ENCODE measurements at regions not wholly inside any gene's neighbourhood (a gene's known extent, or its start where the extent isn't known, plus 50 kb on each side); places are given as distances from the start of the nearest gene placed in this dataset.

- no peaks in the 10 kb centered on the region for H3K9me1 ChIP-seq (replicated peaks; ENCODE audit: control insufficient read depth, extremely low read depth, insufficient read depth, low read length)
- no peaks in the 10 kb centered on the region for H3K27me3 ChIP-seq (ENCODE audit: control insufficient read depth in 2 of 2, insufficient read depth in 2 of 2, low read length in 2 of 2)
- H3K4me2 ChIP-seq (ENCODE audit: insufficient read depth, low read length): no peak overlapping the region
- FAIRE-seq: no peak
- H4K20me1 ChIP-seq (replicated peaks; ENCODE audit: control insufficient read depth, extremely low read depth, insufficient read depth, low read length): no peaks in the 10 kb centered on the region
- no peak overlapping the region for H3K27ac ChIP-seq (ENCODE audit: insufficient read depth, low read depth, low read length)
- dilution Hi-C loops (cut with MboI; ENCODE audit: extremely low pct_ligation_motif_present, low sequenced_read_pairs) (no loop called here), intact Hi-C loops (cut with micrococcal nuclease) (no loop called here)
- no peak overlapping the region for H3K9ac ChIP-seq (replicated peaks; ENCODE audit: extremely low read depth, insufficient read depth, low read length)
- POLR2A ChIA-PET: no interaction called here
- H3K9me3 ChIP-seq (replicated peaks; ENCODE audit: control insufficient read depth, insufficient read depth, low read length): no peaks in the 10 kb centered on the region
- TF ChIP-seq MAX (IDR thresholded peaks at IDR 0.05; ENCODE audit: insufficient read depth, insufficient read length) (no peak), MYC (IDR thresholded peaks at IDR 0.05; ENCODE audit: low read depth, low read length) (no peak), FOS (IDR thresholded peaks at IDR 0.05; ENCODE audit: borderline replicate concordance, insufficient read depth, low read length) (no peak), POLR2A (IDR thresholded peaks at IDR 0.05; ENCODE audit: low read depth, low read length) (no peak), EZH2 (IDR thresholded peaks at IDR 0.05; ENCODE audit: borderline replicate concordance, low read depth, low read length, severe bottlenecking) (no peak), JUN (IDR thresholded peaks at IDR 0.05; ENCODE audit: borderline replicate concordance, insufficient read depth, insufficient read length, low read depth) (no peak), GATA2 (IDR thresholded peaks at IDR 0.05; ENCODE audit: insufficient read depth, insufficient read length, low read depth, low read length) (no peak), POLR2AphosphoS5 (IDR thresholded peaks at IDR 0.05; ENCODE audit: insufficient read depth, low read depth, low read length) (no peak)
- TF ChIP-seq, protein P1, sequence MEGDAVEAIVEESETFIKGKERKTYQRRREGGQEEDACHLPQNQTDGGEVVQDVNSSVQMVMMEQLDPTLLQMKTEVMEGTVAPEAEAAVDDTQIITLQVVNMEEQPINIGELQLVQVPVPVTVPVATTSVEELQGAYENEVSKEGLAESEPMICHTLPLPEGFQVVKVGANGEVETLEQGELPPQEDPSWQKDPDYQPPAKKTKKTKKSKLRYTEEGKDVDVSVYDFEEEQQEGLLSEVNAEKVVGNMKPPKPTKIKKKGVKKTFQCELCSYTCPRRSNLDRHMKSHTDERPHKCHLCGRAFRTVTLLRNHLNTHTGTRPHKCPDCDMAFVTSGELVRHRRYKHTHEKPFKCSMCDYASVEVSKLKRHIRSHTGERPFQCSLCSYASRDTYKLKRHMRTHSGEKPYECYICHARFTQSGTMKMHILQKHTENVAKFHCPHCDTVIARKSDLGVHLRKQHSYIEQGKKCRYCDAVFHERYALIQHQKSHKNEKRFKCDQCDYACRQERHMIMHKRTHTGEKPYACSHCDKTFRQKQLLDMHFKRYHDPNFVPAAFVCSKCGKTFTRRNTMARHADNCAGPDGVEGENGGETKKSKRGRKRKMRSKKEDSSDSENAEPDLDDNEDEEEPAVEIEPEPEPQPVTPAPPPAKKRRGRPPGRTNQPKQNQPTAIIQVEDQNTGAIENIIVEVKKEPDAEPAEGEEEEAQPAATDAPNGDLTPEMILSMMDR (IDR thresholded peaks at IDR 0.05; ENCODE audit: extremely low read depth in 1 of 2, insufficient read depth in 1 of 2, low read depth in 1 of 2, low read length in 2 of 2): no peak
- H2AFZ ChIP-seq (ENCODE audit: low read depth, low read length): no peak overlapping the region
- CTCF ChIA-PET: interaction anchor here (0.8 to 1.1 kb wide), 2 partner anchors 12 to 15 kb away, joined by 3 to 6 read pairs; no protein-coding TSS in a partner anchor
- no peaks in the 10 kb centered on the region for H3K79me2 ChIP-seq (ENCODE audit: control insufficient read depth, insufficient read depth, low read length)
- no peaks in the 10 kb centered on the region for H3K36me3 ChIP-seq (ENCODE audit: control insufficient read depth in 2 of 2, extremely low read depth in 1 of 2, insufficient read depth in 2 of 2, low read length in 2 of 2)
- no peak overlapping the region for H3K4me3 ChIP-seq (replicated peaks in 1 of 3; ENCODE audit: insufficient read depth in 1 of 3, low read depth in 1 of 3, low read length in 3 of 3)
- BruUV-seq (replicated peaks): no TSS peak
- no peaks in the 10 kb centered on the region for H3K4me1 ChIP-seq (ENCODE audit: control insufficient read depth, extremely low read depth, insufficient read depth, low read length)
- DNase-seq (ENCODE audit: low read depth, low spot score): no peak
These were observed 812.1 kb downstream of the EFNA5 start for GRCh38 chr5:106858616-106859015.

Measured in endothelial cell of umbilical vein (primary cell).